GM21526 (cell line): ENCODE measurements at regions not wholly inside any gene's neighbourhood (a gene's known extent, or its start where the extent isn't known, plus 50 kb on each side); places are given as distances from the start of the nearest gene placed in this dataset.
"Not testable (repeated sequence)": the region's sequence is repeated elsewhere in the genome, so short reads cannot be mapped to it uniquely, and the experiment has no call there.

Source experiments
- ATAC-seq: cut with Tn5 transposase; IDR thresholded peaks from one replicate; pipeline ENCODE4 v1.9.1; 2021; ENCODE audit warnings: moderate library complexity; ENCODE audit not compliant: unreplicated experiment, low FRiP score

DNA sequence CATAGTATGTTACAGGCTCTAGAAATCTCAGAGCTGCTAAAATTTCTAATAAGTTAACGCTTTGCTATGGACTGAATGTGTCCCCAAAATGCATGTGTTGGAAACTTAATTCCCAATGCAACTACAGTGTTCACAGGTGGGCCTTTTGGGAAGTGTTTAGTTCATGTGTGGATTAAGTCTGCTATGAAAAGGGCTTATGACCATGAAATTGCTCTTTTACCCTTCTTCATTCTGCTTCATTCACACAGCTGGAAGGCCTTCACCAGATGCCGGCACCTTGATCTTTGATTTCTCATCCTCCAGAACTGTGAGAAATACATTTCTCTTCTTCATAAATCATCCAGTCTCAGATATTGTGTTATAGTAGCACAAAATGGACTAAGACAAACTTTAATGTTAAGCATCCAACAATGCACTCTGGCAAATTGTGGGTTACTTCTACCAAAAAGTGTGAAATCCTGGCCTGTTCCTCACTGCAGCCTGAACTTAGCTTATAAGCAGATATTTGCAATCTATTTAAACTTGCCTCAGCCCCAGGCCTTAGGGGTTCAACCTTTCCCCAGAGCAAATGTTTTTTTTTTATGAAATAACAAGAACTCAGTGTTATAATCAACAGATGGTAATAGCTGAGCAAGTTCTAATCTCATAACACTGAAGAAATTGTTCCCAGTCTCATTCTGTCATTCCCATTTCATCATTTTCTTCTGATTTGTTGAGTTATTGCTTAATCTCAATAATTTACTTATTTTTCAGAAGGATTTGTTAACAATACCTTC, 523.6 kb downstream of the KIF20B start:
- no peak for ATAC-seq

DNA sequence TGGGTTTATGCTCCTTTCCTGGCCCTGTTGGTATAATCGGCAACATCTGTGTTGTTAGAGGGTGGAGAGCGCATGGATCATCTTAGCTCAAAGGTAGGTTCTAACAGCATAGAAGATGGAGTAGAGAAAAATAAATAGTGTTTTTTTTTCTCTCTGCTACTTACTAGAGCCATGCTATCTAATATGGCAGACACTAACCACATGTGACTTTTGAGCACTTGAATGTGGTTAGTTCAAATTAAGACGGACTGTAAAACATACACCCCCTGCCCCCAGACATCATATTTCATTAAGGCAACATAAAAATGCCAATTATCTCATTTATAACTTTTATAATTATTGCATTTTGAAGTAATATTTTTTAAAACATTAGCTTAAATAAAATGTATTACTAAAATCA, 525.1 kb downstream of the KIF20B start:
- no peak for ATAC-seq

DNA sequence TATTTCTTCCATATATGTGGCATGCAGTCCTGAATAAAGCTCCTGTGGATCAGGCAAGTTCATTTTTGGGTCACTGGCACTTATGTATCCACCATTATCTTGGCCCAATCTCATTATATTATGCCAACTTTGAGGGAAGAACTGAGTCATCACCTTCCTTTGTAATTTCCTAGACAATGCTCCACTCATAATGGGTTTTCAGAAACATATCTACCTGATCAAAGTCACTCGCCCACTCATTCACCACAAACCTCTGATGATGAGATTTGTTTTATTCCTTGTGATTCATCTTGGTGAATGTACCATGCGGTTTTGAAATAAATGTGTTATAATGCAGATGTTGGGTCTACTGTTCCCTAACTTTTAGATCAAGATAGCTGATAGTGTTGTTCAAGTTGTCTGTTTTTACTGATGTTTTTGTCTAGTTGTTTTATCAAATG, 525.8 kb downstream of the KIF20B start:
- no peak for ATAC-seq

DNA sequence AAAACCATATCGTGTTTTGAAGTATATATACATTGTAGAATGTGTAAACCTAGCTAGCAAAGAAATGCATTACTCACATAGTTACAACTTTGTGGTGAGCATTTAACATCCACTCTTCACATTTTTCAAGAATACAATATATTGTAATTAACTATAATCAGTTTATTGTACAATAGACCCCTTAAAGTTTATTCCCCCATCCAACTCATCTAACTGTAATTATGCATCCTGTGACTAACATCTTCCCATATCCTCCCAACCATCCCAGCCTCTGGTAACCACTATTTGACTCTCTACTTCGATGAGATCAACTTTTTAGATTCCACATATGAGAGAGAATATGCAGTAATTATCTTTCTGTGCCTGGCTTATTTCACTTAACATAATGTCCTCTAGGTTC, 526.4 kb downstream of the KIF20B start:
- ATAC-seq: no peak

DNA sequence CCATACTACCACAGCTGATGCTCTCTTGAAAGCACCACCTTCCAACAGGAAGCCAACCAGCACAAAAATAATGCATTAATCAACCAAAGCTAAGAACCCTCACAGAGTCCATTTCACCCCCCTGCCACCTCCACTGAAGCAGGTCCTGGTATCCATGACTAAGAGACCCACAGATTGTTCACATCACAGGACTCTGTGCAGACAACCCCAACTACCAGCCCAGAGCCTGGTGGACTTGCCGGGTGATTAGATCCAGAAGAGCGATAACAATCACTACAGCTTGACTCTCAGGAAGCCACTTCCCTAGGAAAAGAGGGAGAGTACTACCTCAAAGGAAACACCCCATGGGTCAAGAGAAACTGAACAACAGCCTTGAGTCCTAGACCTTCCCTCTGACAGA, 528.1 kb downstream of the KIF20B start:
- no peak for ATAC-seq

DNA sequence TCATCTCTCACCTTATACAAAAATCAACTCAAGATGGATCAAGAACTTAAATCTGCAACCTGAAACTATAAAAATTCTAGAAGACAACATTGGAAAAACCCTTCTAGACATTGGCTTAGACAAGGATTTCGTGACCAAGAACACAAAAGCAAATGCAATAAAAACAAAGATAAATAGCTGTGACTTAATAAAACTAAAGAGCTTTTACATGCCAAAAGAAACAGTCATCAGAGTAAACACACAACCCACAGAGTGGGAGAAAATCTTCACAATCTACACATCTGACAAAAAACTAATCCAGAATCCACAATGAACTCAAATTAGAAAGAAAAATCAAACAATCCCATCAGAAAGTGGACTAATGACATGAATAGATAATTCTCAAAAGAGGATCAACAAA, 532.4 kb downstream of the KIF20B start:
- ATAC-seq: not testable (repeated sequence)

DNA sequence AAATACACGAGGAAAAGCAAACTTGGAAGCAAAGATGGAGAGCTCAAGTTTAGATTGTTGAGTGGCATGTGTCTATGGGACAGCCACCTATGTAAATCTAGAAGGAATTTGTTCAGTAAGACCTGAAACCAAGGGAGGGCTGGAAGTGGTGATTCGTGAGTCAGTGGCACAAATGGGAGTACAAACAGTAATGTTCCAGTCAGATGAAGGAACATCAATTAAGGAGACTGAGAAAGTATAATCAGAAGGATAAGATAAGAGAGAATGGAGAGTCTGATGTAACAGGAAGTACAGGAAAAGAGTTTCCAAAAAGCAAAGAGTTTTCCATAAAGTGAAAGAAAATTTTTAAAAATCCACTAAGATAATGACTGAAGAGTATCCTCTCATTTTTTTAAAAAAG, 544.2 kb downstream of the KIF20B start:
- ATAC-seq: no peak

DNA sequence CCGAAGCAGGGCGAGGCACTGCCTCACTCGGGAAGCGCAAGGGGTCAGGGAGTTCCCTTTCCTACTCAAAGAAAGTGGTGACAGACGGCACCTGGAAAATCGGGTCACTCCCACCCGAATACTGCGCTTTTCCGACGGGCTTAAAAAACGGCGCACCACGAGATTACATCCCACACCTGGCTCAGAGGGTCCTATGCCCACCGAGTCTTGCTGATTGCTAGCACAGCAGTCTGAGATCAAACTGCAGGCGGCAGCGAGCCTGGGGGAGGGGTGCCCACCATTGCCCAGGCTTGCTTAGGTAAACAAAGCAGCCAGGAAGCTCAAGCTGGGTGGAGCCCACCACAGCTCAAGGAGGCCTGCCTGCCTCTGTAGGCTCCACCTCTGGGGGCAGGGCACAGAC, 549.4 kb downstream of the KIF20B start:
- ATAC-seq: not testable (repeated sequence)

DNA sequence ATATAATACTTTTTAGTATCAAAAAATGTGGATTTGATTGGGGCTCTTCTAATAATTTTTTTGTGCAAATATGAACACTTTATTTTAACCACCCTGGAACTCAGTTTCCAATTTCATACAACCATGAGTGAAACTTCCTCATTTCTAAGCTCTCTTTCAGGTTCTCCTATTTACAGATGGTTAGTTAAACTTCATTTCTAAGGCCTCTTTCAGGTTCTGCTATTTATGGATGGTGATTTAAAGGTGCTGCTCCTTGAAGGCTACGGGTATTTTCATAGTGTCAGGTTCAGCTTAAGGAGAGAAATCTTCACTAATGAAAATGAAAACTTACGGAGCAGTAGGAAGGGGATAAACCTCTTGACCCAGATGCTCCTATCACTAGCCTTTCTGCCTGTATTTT, 568.3 kb downstream of the KIF20B start:
- ATAC-seq: no peak

DNA sequence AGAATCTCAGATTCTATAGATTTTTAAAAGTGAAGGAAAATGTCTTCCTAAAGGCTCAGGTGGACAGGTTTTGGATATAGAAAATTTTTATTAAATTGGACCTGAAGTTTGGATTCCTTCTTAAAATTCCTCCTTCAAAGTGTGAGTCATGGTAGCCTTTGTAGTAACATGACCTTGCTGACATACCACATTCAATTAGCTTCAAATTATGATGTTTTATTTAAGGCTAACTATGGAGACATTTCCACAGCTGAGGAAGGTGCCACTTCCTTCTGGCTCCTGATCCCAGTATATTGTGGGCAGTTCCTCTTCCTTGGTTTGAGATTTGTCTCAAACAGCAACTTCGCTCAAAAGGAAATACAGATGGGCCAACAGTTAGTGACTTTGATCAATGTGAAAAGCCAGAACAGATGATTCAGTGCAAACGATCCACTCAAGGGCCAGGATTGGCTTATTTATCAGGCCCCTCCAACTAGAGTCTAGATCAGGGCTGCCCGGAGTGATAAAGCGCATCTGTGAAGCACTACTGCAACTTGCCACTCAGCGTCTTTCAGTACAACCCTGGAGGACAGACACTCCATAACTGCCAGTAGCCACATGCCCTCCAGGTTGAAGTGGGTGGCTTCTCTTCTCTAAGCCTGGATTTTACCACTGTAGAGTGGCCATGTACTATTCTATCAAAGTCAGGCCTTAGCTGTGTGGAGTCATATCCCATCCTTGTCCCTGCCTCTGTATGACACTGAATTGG, 573.5 kb downstream of the KIF20B start:
- no peak for ATAC-seq

DNA sequence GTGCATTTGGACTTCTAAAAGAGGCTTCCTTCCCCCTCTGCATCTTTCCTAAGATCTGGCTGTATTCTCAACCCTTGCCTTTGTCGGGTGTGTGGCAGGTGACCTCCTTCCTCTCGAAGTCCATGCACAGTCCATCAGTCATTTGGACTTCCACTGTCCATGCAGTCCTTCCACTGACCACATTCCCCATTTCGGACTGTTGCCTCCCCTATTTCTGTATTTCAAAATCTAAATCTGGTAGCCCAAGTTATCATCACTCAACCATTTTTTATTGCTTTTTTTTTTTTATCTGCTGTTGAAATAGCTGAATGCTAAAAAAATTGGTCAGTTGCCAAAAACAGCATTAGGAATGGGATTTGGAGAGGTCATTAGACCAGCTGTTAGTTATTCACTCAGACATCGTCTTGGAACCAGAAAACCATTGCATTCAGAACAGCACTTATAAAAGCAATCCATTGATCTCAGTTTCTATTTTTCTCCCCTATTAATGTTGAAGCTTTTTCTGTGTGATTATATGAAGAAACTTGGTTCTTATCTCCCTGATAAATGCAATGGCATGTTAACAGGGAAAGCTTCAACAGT, 575.6 kb downstream of the KIF20B start:
- no peak for ATAC-seq

DNA sequence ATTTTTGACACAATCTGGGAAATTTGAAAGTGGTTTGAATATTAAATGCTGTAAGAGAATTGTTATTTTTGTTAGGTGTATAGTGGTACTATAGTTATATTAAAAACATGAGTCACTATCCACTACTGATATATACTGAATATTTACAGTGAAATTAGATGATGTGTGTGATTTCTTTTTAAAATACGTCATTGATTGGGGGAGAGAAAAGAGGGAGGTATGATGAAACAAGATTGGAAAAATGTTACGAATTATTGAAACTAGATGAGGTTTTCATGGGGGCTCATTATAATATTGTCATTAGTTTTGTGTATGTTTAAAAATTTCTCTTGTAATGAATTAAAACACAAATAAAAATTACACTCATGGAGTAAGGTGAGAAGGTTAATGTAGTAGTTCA, 571.4 kb downstream of the HTR7 start:
- ATAC-seq: no peak

DNA sequence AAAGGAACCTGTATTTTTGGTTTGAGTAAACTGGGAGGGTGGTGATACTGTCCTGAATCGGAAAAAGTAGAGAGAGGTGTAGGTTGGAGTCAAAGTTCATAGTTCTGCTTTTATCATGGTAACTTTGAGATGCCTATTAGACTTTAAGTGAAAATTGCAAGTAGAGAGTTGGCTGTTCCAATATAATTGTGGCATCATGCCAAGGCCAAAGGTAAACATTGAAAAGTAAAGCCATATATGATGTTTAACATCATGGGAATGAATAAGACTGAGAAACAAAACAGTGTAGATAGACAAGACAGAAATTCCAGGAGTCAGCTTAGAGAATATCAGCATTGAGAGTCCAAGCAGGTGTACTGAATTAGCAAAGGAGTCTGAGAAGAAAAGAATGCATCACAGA, 570.9 kb downstream of the HTR7 start:
- ATAC-seq: no peak

DNA sequence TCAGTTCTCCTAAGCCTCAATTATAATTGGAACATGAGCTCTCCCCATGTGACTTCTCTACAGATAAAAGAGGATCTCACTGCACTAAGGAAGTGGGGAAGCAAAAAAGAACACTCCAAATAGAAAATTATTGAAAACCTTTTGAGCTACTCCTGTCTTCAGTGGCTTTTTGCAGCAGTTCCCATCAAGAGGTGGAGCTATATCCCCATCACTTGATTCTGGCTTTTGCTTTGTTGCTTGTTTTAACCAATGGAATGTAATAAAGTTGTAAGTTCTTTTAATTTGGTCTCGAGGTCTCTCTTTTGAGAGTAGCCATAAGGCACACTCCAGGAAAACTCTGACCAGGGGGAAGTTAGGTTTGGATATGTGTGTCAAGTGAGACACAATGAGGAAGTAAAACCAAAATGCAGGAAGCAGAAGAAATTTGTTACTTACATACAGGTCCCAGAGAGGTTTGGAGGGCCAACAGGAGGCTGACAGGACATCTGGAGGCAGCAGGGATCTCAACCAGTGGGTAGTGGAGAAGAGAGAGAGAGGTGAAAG, 569.4 kb downstream of the HTR7 start:
- no peak for ATAC-seq

DNA sequence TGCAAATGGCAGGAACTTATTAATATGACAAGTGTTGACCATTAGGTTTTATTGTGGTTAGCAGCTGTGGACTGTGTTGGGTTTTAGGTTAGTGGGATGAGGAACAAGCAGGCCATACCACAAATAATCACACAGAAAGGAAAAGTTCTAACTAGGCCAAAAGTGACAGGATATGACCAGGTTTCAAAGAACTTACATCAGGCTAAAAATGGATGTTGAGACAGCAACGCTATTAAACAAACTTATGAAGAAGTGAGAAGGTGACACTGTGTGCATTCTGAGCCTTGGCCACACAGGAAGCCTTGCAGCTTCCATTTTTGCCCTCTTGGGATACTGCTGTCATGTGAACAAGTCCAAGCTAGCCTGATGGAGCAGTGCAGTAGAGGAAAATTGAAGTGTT, 568.8 kb downstream of the HTR7 start:
- ATAC-seq: no peak

DNA sequence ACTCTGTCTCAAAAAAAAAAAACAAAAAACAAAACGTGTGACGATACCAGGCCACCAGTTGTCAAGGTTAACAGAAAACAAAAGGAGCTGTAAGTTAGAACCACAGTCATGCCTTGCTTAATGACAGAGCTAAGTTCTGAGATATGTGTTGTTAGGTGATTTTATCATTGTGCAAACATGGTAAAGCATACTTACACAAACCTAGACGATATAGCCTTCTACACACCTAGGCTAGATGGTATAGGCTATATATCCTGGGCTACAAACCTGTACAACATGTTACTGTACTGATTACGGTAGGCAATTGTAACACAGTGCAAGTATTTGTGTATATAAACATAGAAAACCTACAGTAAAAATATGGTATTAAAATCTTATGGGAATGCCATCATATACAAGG, 564.2 kb downstream of the HTR7 start:
- no peak for ATAC-seq

DNA sequence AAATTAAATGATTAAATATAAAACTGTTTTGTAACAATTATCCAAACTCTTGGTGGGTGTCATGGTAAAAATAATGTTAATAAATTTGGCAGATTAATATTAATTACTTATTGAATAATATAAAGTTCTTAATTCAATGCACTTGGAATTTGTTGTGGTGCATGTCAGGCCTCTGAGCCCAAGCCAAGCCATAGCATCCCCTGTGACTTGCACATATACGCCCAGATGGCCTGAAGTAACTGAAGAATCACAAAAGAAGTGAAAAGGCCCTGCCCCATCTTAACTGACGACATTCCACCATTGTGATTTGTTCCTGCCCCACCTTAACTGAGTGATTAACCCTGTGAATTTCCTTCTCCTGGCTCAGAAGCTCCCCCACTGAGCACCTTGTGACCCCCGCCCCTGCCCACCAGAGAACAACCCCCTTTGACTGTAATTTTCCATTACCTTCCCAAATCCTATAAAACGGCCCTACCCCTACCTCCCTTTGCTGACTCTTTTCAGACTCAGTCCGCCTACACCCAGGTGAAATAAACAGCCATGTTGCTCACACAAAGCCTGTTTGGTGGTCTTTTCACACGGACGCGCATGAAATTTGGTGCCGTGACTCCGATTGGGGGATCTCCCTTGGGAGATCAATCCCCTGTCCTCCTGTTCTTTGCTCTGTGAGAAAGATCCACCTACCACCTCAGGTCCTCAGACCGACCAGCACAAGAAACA, 562.9 kb downstream of the HTR7 start:
- not testable (repeated sequence) for ATAC-seq

DNA sequence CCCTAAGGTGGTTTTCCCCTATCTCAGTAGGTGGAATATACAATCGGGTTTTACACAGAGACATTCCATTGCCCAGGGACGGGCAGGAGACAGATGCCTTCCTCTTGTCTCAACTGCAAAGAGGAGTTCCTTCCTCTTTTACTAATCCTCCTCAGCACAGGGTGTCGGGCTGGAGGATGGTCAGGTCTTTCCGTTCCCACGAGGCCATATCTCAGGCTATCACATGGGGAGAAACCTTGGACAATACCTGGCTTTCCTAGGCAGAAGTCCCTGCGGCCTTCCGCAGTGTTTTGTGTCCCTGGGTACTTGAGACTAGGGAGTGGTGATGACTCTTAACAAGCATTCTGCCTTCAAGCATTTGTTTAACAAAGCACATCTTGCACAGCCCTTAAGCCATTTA, 555.8 kb downstream of the HTR7 start:
- ATAC-seq: not testable (repeated sequence)

DNA sequence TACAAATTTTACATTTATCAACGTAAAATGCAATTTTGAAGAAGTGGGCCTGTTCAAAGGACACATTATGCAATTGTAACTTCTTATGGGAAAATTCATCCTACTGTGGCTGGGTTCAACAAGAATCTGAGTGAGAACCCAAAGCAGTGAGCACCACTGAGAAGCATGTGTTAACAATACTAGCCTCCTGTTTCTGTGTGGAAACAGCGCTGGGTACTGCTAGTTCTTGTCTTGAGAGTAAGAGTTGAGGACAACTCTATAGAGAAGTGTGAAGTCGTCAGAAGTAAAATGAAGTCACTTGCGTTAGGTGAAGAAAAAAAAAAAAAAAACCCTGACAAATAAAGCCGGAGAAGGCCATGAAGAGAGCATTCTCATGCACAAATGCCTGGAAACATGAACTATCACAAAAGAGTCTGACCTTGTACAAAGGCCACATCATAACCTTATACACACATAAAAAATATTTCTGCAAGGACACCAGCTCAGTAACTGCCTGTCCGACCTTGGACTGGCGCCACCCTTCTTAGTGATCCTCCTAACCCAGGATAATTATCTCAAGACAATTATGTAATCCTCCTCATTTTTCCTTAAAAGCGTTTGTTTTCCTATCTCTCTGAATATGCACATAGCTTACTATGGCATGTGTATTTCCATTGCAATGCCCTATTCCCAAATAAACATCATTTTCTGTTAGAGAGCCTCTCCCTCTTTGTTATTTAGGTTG, 554.9 kb downstream of the HTR7 start:
- ATAC-seq: no peak

DNA sequence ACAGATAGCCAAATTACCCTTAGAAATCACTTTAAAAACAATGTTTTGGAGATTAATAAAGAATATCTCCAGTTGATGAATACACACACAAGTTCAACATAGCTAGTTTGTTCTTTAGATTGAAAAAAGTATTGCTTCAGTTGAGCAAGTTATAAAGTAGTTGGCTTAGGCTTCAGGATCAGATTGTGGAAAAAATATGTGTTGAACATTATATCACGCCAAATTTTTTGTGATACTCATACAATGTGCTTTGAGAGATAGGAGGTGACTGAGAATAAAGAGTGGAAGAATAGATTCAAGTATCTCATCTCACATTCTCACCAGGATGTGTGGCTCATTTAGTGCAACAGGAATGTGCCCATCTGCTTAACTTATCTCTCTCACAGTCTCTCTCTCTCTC, 553.3 kb downstream of the HTR7 start:
- no peak for ATAC-seq
